IMR-90 (cell line): ENCODE measurements at regions not wholly inside any gene's neighbourhood (a gene's known extent, or its start where the extent isn't known, plus 50 kb on each side); places are given as distances from the start of the nearest gene placed in this dataset.

ENCODE experiments used
- ATAC-seq: fragments of 200-7000 bp; cut with Tn5 transposase; 2 replicates; pipeline ENCODE4 v1.9.1; 2020; ENCODE audit warnings: low read depth, mild to moderate bottlenecking, moderate library complexity
- BruUV-seq: library from RNA; stranded (reverse); fragments of 400-500 nt; replicated peaks from 2 replicates; lab custom pipeline; 2021; lab: Mats Ljungman, UMichigan
- CTCF ChIA-PET: fragments of 300-600 bp; formaldehyde crosslinking; extraction: SDS; loops from one replicate; lab custom pipeline; 2021; ENCODE audit warnings: antibody characterized with exemption; lab: Yijun Ruan, JAX
- POLR2A ChIA-PET: fragments of 300-600 bp; sonication (Branson Sonifier 250); formaldehyde crosslinking; loops from one replicate; lab custom pipeline; 2022; ENCODE audit warnings: antibody characterized with exemption; ENCODE audit not compliant: unreplicated experiment; lab: Charles Lee
- DNase-seq: peaks from one replicate; pipeline ENCODE4 v3.0.0; 2013
- H2AFZ ChIP-seq: replicated peaks from 2 replicates; pipeline ENCODE3; 2013; ENCODE audit warnings: low read length, mild to moderate bottlenecking; ENCODE audit not compliant: poor library complexity
- H2AK5ac ChIP-seq: 2 replicates; pipeline ENCODE4 v1.6.1; 2013; ENCODE audit warnings: low read depth, low read length, inconsistent platforms
- H2AK9ac ChIP-seq: replicated peaks from 2 replicates; pipeline ENCODE3; 2013; ENCODE audit warnings: mild to moderate bottlenecking, low read depth, low read length, moderate library complexity; ENCODE audit not compliant: poor library complexity
- H2BK120ac ChIP-seq: 2 replicates; pipeline ENCODE4 v1.6.1; 2013; ENCODE audit warnings: low read depth, low read length, inconsistent platforms
- H2BK15ac ChIP-seq: 3 replicates; pipeline ENCODE4 v1.6.1; 2013; ENCODE audit warnings: low read depth, low read length, inconsistent platforms
- H2BK20ac ChIP-seq: 2 replicates; pipeline ENCODE4 v1.6.1; 2013; ENCODE audit warnings: low read depth, mild to moderate bottlenecking, inconsistent platforms, low read length, moderate library complexity
- H2BK5ac ChIP-seq: 2 replicates; pipeline ENCODE4 v1.6.1; 2013; ENCODE audit warnings: mild to moderate bottlenecking, low read depth, low read length, inconsistent platforms; ENCODE audit not compliant: poor library complexity, severe bottlenecking
- H3K14ac ChIP-seq: replicated peaks from 2 replicates; pipeline ENCODE4 v1.6.1; 2013; ENCODE audit warnings: low read depth, low read length, inconsistent platforms
- H3K18ac ChIP-seq: 2 replicates; pipeline ENCODE4 v1.6.1; 2013; ENCODE audit warnings: low read depth, low read length, control low read depth
- H3K23ac ChIP-seq: 2 replicates; pipeline ENCODE4 v1.6.1; 2013; ENCODE audit warnings: low read depth, low read length, inconsistent platforms
- H3K27ac ChIP-seq: 2 replicates; pipeline ENCODE4 v1.5.1; 2013; ENCODE audit warnings: mild to moderate bottlenecking, control low read depth, low read length; ENCODE audit not compliant: insufficient read depth
- H3K27me3 ChIP-seq: 2 replicates; pipeline ENCODE4 v1.6.1; 2013; ENCODE audit warnings: low read length; ENCODE audit not compliant: control insufficient read depth, insufficient read depth
- H3K36me3 ChIP-seq: 2 replicates; pipeline ENCODE4 v1.6.1; 2013; ENCODE audit warnings: low read length, mixed read lengths; ENCODE audit not compliant: control insufficient read depth, insufficient read depth
- H3K4ac ChIP-seq: 2 replicates; pipeline ENCODE4 v1.6.1; 2013; ENCODE audit warnings: low read depth, low read length, inconsistent platforms
- H3K4me1 ChIP-seq: 2 replicates; pipeline ENCODE4 v1.6.1; 2013; ENCODE audit warnings: low read length, mixed read lengths; ENCODE audit not compliant: control insufficient read depth, insufficient read depth
- H3K4me2 ChIP-seq: 2 replicates; pipeline ENCODE4 v1.6.1; 2013; ENCODE audit warnings: low read depth, mild to moderate bottlenecking, control low read depth, low read length, moderate library complexity
- H3K4me3 ChIP-seq: 2 replicates; pipeline ENCODE4 v1.5.1; 2013; ENCODE audit warnings: low read depth, mild to moderate bottlenecking, control low read depth, low read length, moderate library complexity; ENCODE audit not compliant: insufficient read depth
- H3K56ac ChIP-seq: 2 replicates; pipeline ENCODE4 v1.6.1; 2013; ENCODE audit warnings: low read length, inconsistent platforms; ENCODE audit not compliant: insufficient read depth; ENCODE audit errors: extremely low read depth
- H3K79me1 ChIP-seq, 2 experiments: 2 replicates each; pipeline ENCODE4 v1.6.1; 2013; ENCODE audit warnings: low read length in 2 of 2, inconsistent platforms in 1 of 2, low read depth in 1 of 2
- H3K9ac ChIP-seq: 2 replicates; pipeline ENCODE4 v1.6.1; 2013; ENCODE audit warnings: low read depth, low read length, control low read depth
- H3K9me1 ChIP-seq: 2 replicates; pipeline ENCODE4 v1.6.1; 2013; ENCODE audit warnings: low read length, inconsistent platforms; ENCODE audit not compliant: insufficient read depth
- H3K9me3 ChIP-seq: 2 replicates; pipeline ENCODE4 v1.6.1; 2013; ENCODE audit warnings: low read length; ENCODE audit not compliant: control insufficient read depth, insufficient read depth
- H4K20me1 ChIP-seq: 2 replicates; pipeline ENCODE4 v1.6.1; 2013; ENCODE audit warnings: low read length, inconsistent platforms; ENCODE audit not compliant: insufficient read depth
- H4K5ac ChIP-seq: 2 replicates; pipeline ENCODE4 v1.6.1; 2013; ENCODE audit warnings: mild to moderate bottlenecking, low read depth, low read length, control low read depth
- H4K8ac ChIP-seq, 2 experiments: 2 replicates each; pipeline ENCODE4 v1.6.1; 2013; ENCODE audit warnings: low read depth in 2 of 2, low read length in 2 of 2, control low read depth in 1 of 2, inconsistent platforms in 1 of 2
- H4K91ac ChIP-seq: 2 replicates; pipeline ENCODE4 v1.6.1; 2013; ENCODE audit warnings: low read depth, low read length, inconsistent platforms; ENCODE audit not compliant: insufficient read depth
- BHLHE40 ChIP-seq: fragments of 150-350 bp; IDR thresholded peaks from 2 replicates; pipeline ENCODE4 v1.6.1; 2016; ENCODE audit warnings: mild to moderate bottlenecking, low read depth, low read length
- CEBPB ChIP-seq: IDR thresholded peaks from 2 replicates; pipeline ENCODE4 v1.6.1; 2012; ENCODE audit warnings: low read depth, low read length, improper control_type of control experiment
- CHD1 ChIP-seq: IDR thresholded peaks from 2 replicates; pipeline ENCODE4 v1.6.1; 2012; ENCODE audit warnings: low read depth, low read length, improper control_type of control experiment
- ELK1 ChIP-seq: fragments of 150-350 bp; IDR thresholded peaks from 2 replicates; pipeline ENCODE4 v1.6.1; 2016; ENCODE audit warnings: low read depth, mild to moderate bottlenecking, low read length, moderate library complexity, borderline replicate concordance
- FOS ChIP-seq: fragments of 150-350 bp; IDR thresholded peaks from 2 replicates; pipeline ENCODE4 v1.6.1; 2016; ENCODE audit warnings: low read depth, low read length
- MAZ ChIP-seq: IDR thresholded peaks from 2 replicates; pipeline ENCODE4 v1.6.1; 2012; ENCODE audit warnings: low read depth, mild to moderate bottlenecking, low read length, improper control_type of control experiment, moderate library complexity, borderline replicate concordance
- NFE2L2 ChIP-seq: fragments of 150-350 bp; IDR thresholded peaks from 2 replicates; pipeline ENCODE4 v1.6.1; 2016; ENCODE audit warnings: low read depth, mild to moderate bottlenecking, low read length
- RCOR1 ChIP-seq: IDR thresholded peaks from 2 replicates; pipeline ENCODE4 v1.6.1; 2012; ENCODE audit warnings: mild to moderate bottlenecking, low read length, improper control_type of control experiment; ENCODE audit not compliant: insufficient replicate concordance
- RFX5 ChIP-seq: IDR thresholded peaks from 2 replicates; pipeline ENCODE4 v1.8.0; 2012; ENCODE audit warnings: low read depth, mild to moderate bottlenecking, low read length, moderate library complexity
- SMC3 ChIP-seq: fragments of 150-350 bp; IDR thresholded peaks from 2 replicates; pipeline ENCODE4 v1.6.1; 2016; ENCODE audit warnings: low read depth, mild to moderate bottlenecking, antibody characterized with exemption, low read length, moderate library complexity
- USF2 ChIP-seq: fragments of 150-350 bp; IDR thresholded peaks from 2 replicates; pipeline ENCODE4 v1.6.1; 2017; ENCODE audit warnings: mild to moderate bottlenecking, antibody characterized with exemption, low read length, low read depth
- WGBS, 2 experiments: methylation state at CpG; one replicate each; pipeline versions ENCODE4 v1.1.5 to v1.1.7; 2013; ENCODE audit warnings: missing lambda C conversion rate in 2 of 2; ENCODE audit not compliant: insufficient read length in 1 of 2; ENCODE audit errors: extremely low coverage in 2 of 2; 5-methylcytosine and 5-hydroxymethylcytosine counted together
- dilution Hi-C: fragments of 300-500 bp; cut with HindIII; formaldehyde crosslinking; loops from one replicate; pipeline ENCODE4 v1.14.3; 2018; ENCODE audit warnings: low sequenced_read_pairs; ENCODE audit not compliant: unreplicated experiment
- in situ Hi-C: fragments of 300-500 bp; cut with MboI; formaldehyde crosslinking; loops from 3 replicates; pipeline ENCODE4 v1.14.3; 2019; ENCODE audit warnings: low sequenced_read_pairs, inconsistent platforms, mixed read lengths
- intact Hi-C: fragments of 100-400 bp; cut with micrococcal nuclease; formaldehyde crosslinking; loops from 2 replicates; pipeline ENCODE4 v1.10.0; 2022

GRCh38 chr20:56885521-56885920 is 256.4 kb downstream of the TFAP2C start:
- Histone ChIP-seq H4K91ac (no peak overlapping the region), H3K27ac (no peak overlapping the region), H2BK5ac (no peak overlapping the region), H3K18ac (no peak overlapping the region), H2AK5ac (no peak overlapping the region), H4K20me1 (no peaks in the 10 kb centered on the region), H4K8ac (no peak overlapping the region), H3K9ac (no peak overlapping the region), H3K56ac (no peak overlapping the region), H3K23ac (no peak overlapping the region), H2AK9ac (no peak overlapping the region), H3K79me1 (no peaks in the 10 kb centered on the region), H3K4me2 (no peak overlapping the region), H2BK20ac (no peak overlapping the region), H3K4me3 (no peak overlapping the region), H2AFZ (no peak overlapping the region), H3K9me3 (0 out of 2 replicates have a peak, but pooled peaks cover 2% of the 10 kb centered on the region), H3K4me1 (no peaks in the 10 kb centered on the region), H3K9me1 (no peaks in the 10 kb centered on the region), H2BK120ac (no peak overlapping the region), H3K4ac (no peak overlapping the region), H4K5ac (no peak overlapping the region), H3K14ac (no peak overlapping the region), H3K27me3 (no peaks in the 10 kb centered on the region), H2BK15ac (no peak overlapping the region), H3K36me3 (no peaks in the 10 kb centered on the region)
- dilution Hi-C loops (no loop called here), intact Hi-C loops (no loop called here), in situ Hi-C loops (no loop called here)
- ChIA-PET CTCF (no interaction called here), POLR2A (no interaction called here)
- BruUV-seq: no TSS peak
- ATAC-seq: no peak
- no CpG with 5 or more reads among the region's 14 CpGs for WGBS, 2 experiments
- DNase-seq: no peak
- TF ChIP-seq BHLHE40: no peak
- TF ChIP-seq FOS: no peak
- no peak for TF ChIP-seq MAZ
- no peak for TF ChIP-seq RFX5
- no peak for TF ChIP-seq CEBPB
- no peak for TF ChIP-seq CHD1
- no peak for TF ChIP-seq ELK1
- TF ChIP-seq RCOR1: no peak
- no peak for TF ChIP-seq USF2
- TF ChIP-seq SMC3: no peak
- no peak for TF ChIP-seq NFE2L2
